Mesenchymal stem cell (in vitro differentiated cells and primary cell): ENCODE measurements at regions not wholly inside any gene's neighbourhood (a gene's known extent, or its start where the extent isn't known, plus 50 kb on each side); places are given as distances from the start of the nearest gene placed in this dataset.

ENCODE experiments used
- DNase-seq: peaks from one replicate; pipeline ENCODE4 v3.0.0-alpha.2; 2013
- H2AFZ ChIP-seq: one replicate; pipeline ENCODE4 v1.6.1; 2013; ENCODE audit warnings: low read depth, mild to moderate bottlenecking, control low read depth, inconsistent platforms, low read length, moderate library complexity
- H2AK5ac ChIP-seq: 2 replicates; pipeline ENCODE4 v1.6.1; 2013; ENCODE audit warnings: low read length, moderate library complexity, mild to moderate bottlenecking, inconsistent platforms; ENCODE audit not compliant: severe bottlenecking
- H2BK120ac ChIP-seq: one replicate; pipeline ENCODE4 v1.6.1; 2013; ENCODE audit warnings: low read depth, mild to moderate bottlenecking, inconsistent platforms, low read length, moderate library complexity
- H2BK12ac ChIP-seq, 2 experiments: one replicate each; pipeline ENCODE4 v1.6.1; 2013; ENCODE audit warnings: inconsistent platforms in 2 of 2, low read length in 2 of 2, mild to moderate bottlenecking in 2 of 2, moderate library complexity in 2 of 2, control low read depth in 1 of 2
- H2BK15ac ChIP-seq: one replicate; pipeline ENCODE4 v1.6.1; 2013; ENCODE audit warnings: mild to moderate bottlenecking, low read depth, inconsistent platforms; ENCODE audit not compliant: poor library complexity, severe bottlenecking
- H2BK5ac ChIP-seq: 2 replicates; pipeline ENCODE4 v1.6.1; 2013; ENCODE audit warnings: low read depth, mild to moderate bottlenecking, low read length, control low read depth, inconsistent platforms; ENCODE audit not compliant: poor library complexity, severe bottlenecking
- H3K14ac ChIP-seq, 2 experiments: one replicate each; pipeline ENCODE4 v1.6.1; 2013; ENCODE audit warnings: inconsistent platforms in 2 of 2, low read length in 2 of 2, control low read depth in 1 of 2, mild to moderate bottlenecking in 1 of 2, moderate library complexity in 1 of 2
- H3K18ac ChIP-seq, 2 experiments: one replicate each; pipeline ENCODE4 v1.6.1; 2013; ENCODE audit warnings: inconsistent platforms in 2 of 2, low read length in 2 of 2, control low read depth in 1 of 2, low read depth in 1 of 2, mild to moderate bottlenecking in 1 of 2
- H3K23ac ChIP-seq, 2 experiments: one replicate each; pipeline ENCODE4 v1.6.1; 2013; ENCODE audit warnings: inconsistent platforms in 2 of 2, low read length in 2 of 2, mild to moderate bottlenecking in 2 of 2, moderate library complexity in 2 of 2, control low read depth in 1 of 2
- H3K27ac ChIP-seq: 2 replicates; pipeline ENCODE4 v1.5.1; 2013; ENCODE audit warnings: mild to moderate bottlenecking, moderate library complexity, low read length, control low read depth, inconsistent platforms; ENCODE audit not compliant: poor library complexity, severe bottlenecking
- H3K27me3 ChIP-seq, 2 experiments: 2 replicates each; pipeline versions ENCODE4 v1.6.1 to v1.7.0; 2013; ENCODE audit warnings: low read length in 2 of 2, mild to moderate bottlenecking in 2 of 2, moderate library complexity in 2 of 2, control low read depth in 1 of 2, inconsistent platforms in 1 of 2; ENCODE audit not compliant: control insufficient read depth in 1 of 2, insufficient read depth in 1 of 2
- H3K36me3 ChIP-seq, 2 experiments: 2 replicates each; pipeline versions ENCODE4 v1.6.1 to v1.7.0; 2013; ENCODE audit warnings: low read length in 2 of 2, control low read depth in 1 of 2, inconsistent platforms in 1 of 2, low read depth in 1 of 2, mild to moderate bottlenecking in 1 of 2; ENCODE audit not compliant: insufficient read depth in 2 of 2, control insufficient read depth in 1 of 2
- H3K4ac ChIP-seq, 2 experiments: one replicate each; pipeline ENCODE4 v1.6.1; 2013; ENCODE audit warnings: inconsistent platforms in 2 of 2, low read length in 2 of 2, mild to moderate bottlenecking in 2 of 2, moderate library complexity in 2 of 2, control low read depth in 1 of 2, low read depth in 1 of 2
- H3K4me1 ChIP-seq: 2 replicates; pipeline ENCODE4 v1.6.1; 2013; ENCODE audit warnings: low read depth, low read length, control low read depth; ENCODE audit not compliant: control insufficient read depth, insufficient read depth
- H3K4me2 ChIP-seq: 2 replicates; pipeline ENCODE4 v1.6.1; 2013; ENCODE audit warnings: low read length, mild to moderate bottlenecking, inconsistent platforms; ENCODE audit not compliant: poor library complexity, severe bottlenecking
- H3K4me3 ChIP-seq, 2 experiments: 2 replicates each; pipeline versions ENCODE4 v1.5.1 to v1.7.0; 2013; ENCODE audit warnings: low read length in 2 of 2, mild to moderate bottlenecking in 2 of 2, control low read depth in 1 of 2, low read depth in 1 of 2; ENCODE audit not compliant: insufficient read depth in 1 of 2
- H3K79me1 ChIP-seq: replicated peaks from 2 replicates; pipeline ENCODE4 v1.6.1; 2013; ENCODE audit warnings: mild to moderate bottlenecking, control low read depth, low read length, inconsistent platforms; ENCODE audit not compliant: poor library complexity, severe bottlenecking
- H3K9ac ChIP-seq: 2 replicates; pipeline ENCODE4 v1.7.0; 2013; ENCODE audit warnings: mild to moderate bottlenecking, low read length, moderate library complexity
- H3K9me3 ChIP-seq: 2 replicates; pipeline ENCODE4 v1.7.0; 2013; ENCODE audit warnings: mild to moderate bottlenecking, low read length; ENCODE audit not compliant: control insufficient read depth
- H4K8ac ChIP-seq: one replicate; pipeline ENCODE4 v1.6.1; 2013; ENCODE audit warnings: inconsistent platforms, mild to moderate bottlenecking, low read length, moderate library complexity
- H4K91ac ChIP-seq: one replicate; pipeline ENCODE4 v1.6.1; 2013; ENCODE audit warnings: mild to moderate bottlenecking, low read length, inconsistent platforms
- WGBS: methylation state at CpG from one replicate; pipeline ENCODE4 v1.1.7; 2013; ENCODE audit warnings: mixed read lengths; 5-methylcytosine and 5-hydroxymethylcytosine counted together

DNA sequence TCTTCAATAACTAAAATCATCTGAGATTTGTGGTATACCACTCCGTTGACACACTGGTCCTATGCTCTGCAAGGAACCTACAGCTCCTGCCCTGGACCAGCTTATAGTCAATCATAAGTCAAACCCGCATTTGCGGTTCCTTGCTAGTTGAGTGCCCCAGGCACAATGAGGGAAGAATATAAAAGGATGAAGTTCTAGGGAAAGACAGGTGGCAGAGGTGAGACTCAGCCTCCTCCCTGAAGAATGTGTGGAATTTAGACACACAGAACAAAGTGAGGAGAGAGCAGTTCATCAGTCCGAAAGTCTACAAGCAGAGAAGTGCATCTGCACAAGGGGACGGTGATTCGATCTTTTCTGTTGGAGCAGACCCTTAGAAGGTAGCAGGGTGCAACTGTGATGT is 615.0 kb upstream of the FANCL start:
- Histone ChIP-seq H3K9ac (no peak overlapping the region), H3K9me3 (peaks cover 23% of the 10 kb centered on the region), H2AK5ac (no peak overlapping the region), H2BK5ac (no peak overlapping the region), H3K18ac (no peak overlapping the region), H4K91ac (no peak overlapping the region), H3K4me3 (no peak overlapping the region), H2AFZ (no peak overlapping the region), H3K36me3 (no peaks in the 10 kb centered on the region), H3K4me2 (no peak overlapping the region), H3K27ac (no peak overlapping the region), H3K79me1 (no peaks in the 10 kb centered on the region), H3K23ac (no peak overlapping the region), H2BK120ac (no peak overlapping the region), H3K4ac (no peak overlapping the region), H4K8ac (no peak overlapping the region), H3K27me3 (no peaks in the 10 kb centered on the region), H2BK15ac (no peak overlapping the region), H2BK12ac (no peak overlapping the region), H3K4me1 (no peaks in the 10 kb centered on the region), H3K14ac (no peak overlapping the region)
- WGBS: 86% methylated on average over 5 of the region's 6 CpGs
- DNase-seq: no peak

DNA sequence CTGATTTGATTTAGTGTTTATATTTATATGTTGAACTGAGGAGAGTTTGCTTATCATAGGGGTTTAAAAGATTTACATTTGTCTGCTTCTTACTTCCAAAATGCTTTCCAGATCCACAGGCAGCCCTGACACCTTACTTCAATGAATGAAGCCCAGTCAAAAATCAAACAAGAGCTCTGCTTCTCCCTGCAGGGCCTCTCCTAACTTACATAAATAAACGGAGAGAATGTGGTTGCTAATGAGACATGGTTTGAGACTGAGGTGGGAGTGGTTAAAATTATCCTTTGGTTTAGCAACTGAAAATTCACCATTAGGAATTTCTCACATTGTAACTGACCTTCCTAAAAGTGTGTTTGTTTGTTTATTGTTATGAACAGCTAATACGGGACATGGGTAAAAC is 612.3 kb upstream of the FANCL start:
- Histone ChIP-seq H4K8ac (no peak overlapping the region), H2BK5ac (no peak overlapping the region), H3K14ac (no peak overlapping the region), H3K9me3 (peaks cover 18% of the 10 kb centered on the region), H4K91ac (no peak overlapping the region), H2BK15ac (no peak overlapping the region), H2BK120ac (no peak overlapping the region), H3K36me3 (no peaks in the 10 kb centered on the region), H3K18ac (no peak overlapping the region), H2AK5ac (no peak overlapping the region), H2AFZ (no peak overlapping the region), H3K27ac (no peak overlapping the region), H3K23ac (no peak overlapping the region), H3K4me1 (no peaks in the 10 kb centered on the region), H3K9ac (no peak overlapping the region), H2BK12ac (no peak overlapping the region), H3K4me2 (no peak overlapping the region), H3K79me1 (no peaks in the 10 kb centered on the region), H3K27me3 (no peaks in the 10 kb centered on the region), H3K4me3 (no peak overlapping the region), H3K4ac (no peak overlapping the region)
- WGBS: no CpG with 5 or more reads among the region's 2 CpGs
- DNase-seq: no peak

DNA sequence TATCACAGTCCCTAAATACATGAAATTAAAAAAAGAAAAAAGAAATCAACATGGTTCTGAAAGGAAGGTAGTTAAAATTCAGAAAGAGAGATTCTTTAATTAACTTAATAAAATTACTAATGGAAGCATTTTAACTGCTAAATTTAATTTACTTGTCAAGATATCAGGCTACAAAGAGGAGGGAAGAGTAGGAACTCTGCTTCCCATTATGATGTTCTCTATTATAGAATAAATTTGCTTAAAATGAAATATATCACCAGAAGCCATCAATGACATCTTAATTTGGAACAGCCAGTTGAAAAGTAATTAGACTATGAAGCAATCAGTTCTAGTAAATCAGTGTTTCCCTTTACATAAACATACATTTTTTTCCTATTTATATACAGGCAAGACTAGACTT is 611.8 kb upstream of the FANCL start:
- H3K27ac ChIP-seq: no peak overlapping the region
- no peak overlapping the region for H4K8ac ChIP-seq
- H3K14ac ChIP-seq: no peak overlapping the region
- H3K9me3 ChIP-seq: peaks cover 18% of the 10 kb centered on the region
- no peak overlapping the region for H3K9ac ChIP-seq
- H2BK15ac ChIP-seq: no peak overlapping the region
- H2BK5ac ChIP-seq: no peak overlapping the region
- DNase-seq: no peak
- no peak overlapping the region for H4K91ac ChIP-seq
- H2AFZ ChIP-seq: no peak overlapping the region
- H3K4me3 ChIP-seq: no peak overlapping the region
- no peaks in the 10 kb centered on the region for H3K36me3 ChIP-seq
- H2BK120ac ChIP-seq: no peak overlapping the region
- H3K27me3 ChIP-seq: no peaks in the 10 kb centered on the region
- no peak overlapping the region for H3K18ac ChIP-seq
- no peak overlapping the region for H3K4ac ChIP-seq
- no peak overlapping the region for H3K4me2 ChIP-seq
- H2BK12ac ChIP-seq: no peak overlapping the region
- no peaks in the 10 kb centered on the region for H3K79me1 ChIP-seq
- no peak overlapping the region for H3K23ac ChIP-seq
- no peaks in the 10 kb centered on the region for H3K4me1 ChIP-seq
- H2AK5ac ChIP-seq: no peak overlapping the region

DNA sequence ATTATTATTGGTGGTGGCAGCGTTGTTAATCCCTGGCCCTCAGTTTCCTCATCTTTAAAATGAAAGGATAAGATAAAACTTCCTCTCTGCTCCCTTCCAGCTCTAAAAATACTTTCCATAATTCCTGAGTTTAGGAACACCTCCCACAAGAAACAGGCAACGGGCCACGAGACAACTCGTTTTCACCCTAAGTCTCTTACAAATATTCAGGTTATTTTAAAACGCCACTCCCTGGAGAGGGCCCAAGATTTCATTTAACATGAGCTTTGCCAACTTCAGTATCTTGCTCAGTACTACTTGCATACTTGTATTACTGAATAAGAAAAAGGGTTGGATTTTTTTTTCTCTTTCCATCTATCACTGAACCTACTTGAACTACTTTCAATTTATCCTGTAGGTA is 611.1 kb upstream of the FANCL start:
- no peaks in the 10 kb centered on the region for H3K27me3 ChIP-seq
- DNase-seq: no peak
- H2AK5ac ChIP-seq: no peak overlapping the region
- H3K79me1 ChIP-seq: no peaks in the 10 kb centered on the region
- H3K4me3 ChIP-seq: no peak overlapping the region
- H3K14ac ChIP-seq: no peak overlapping the region
- H3K18ac ChIP-seq: no peak overlapping the region
- no peak overlapping the region for H4K8ac ChIP-seq
- no peak overlapping the region for H3K9ac ChIP-seq
- no peak overlapping the region for H3K27ac ChIP-seq
- H2BK12ac ChIP-seq: no peak overlapping the region
- H2BK120ac ChIP-seq: no peak overlapping the region
- no peak overlapping the region for H2BK5ac ChIP-seq
- no peak overlapping the region for H2AFZ ChIP-seq
- H3K23ac ChIP-seq: no peak overlapping the region
- H3K4me2 ChIP-seq: no peak overlapping the region
- H3K9me3 ChIP-seq: peaks cover 12% of the 10 kb centered on the region
- no peak overlapping the region for H2BK15ac ChIP-seq
- WGBS: 89% methylated on average over 5 of the region's 5 CpGs
- no peaks in the 10 kb centered on the region for H3K36me3 ChIP-seq
- no peaks in the 10 kb centered on the region for H3K4me1 ChIP-seq
- H3K4ac ChIP-seq: no peak overlapping the region
- H4K91ac ChIP-seq: no peak overlapping the region
